ENCODE measurements at regions not wholly inside any gene's neighbourhood (a gene's known extent, or its start where the extent isn't known, plus 50 kb on each side); places are given as distances from the start of the nearest gene placed in this dataset.

- ATAC-seq (ENCODE audit: insufficient read depth, low read depth) (no peak), DNase-seq (no peak)
- H3K4me1 ChIP-seq (ENCODE audit: insufficient read depth, low read length) = no peaks in the 10 kb centered on the region
- H3K4me2 ChIP-seq (ENCODE audit: insufficient read depth, low read length) = no peak overlapping the region
- H3K9ac ChIP-seq (ENCODE audit: low read depth, low read length) = no peak overlapping the region
- peaks cover 3% of the 10 kb centered on the region; the same call in 1 of the 2 replicates for H4K20me1 ChIP-seq (ENCODE audit: insufficient read depth, low read length)
- no peaks in the 10 kb centered on the region for H3K36me3 ChIP-seq (ENCODE audit: insufficient read depth, low read length)
- no peaks in the 10 kb centered on the region for H3K79me2 ChIP-seq (ENCODE audit: insufficient read depth, low read length)
- H3K9me3 ChIP-seq (ENCODE audit: insufficient read depth, low read length, severe bottlenecking) = no peaks in the 10 kb centered on the region
- H3K27me3 ChIP-seq (ENCODE audit: insufficient read depth, low read length, poor library complexity) = no peaks in the 10 kb centered on the region
- H3K27ac ChIP-seq (ENCODE audit: low read length) = no peak overlapping the region
- no peak overlapping the region for H2AFZ ChIP-seq (ENCODE audit: low read depth, low read length)
- H3K4me3 ChIP-seq (ENCODE audit: low read depth in 1 of 2, low read length in 2 of 2) = no peak overlapping the region
- no peak for TF ChIP-seq EZH2 (IDR thresholded peaks at IDR 0.05; ENCODE audit: borderline replicate concordance, low read depth, low read length, severe bottlenecking)
- TF ChIP-seq CTCF (IDR thresholded peaks at IDR 0.05; ENCODE audit: borderline replicate concordance, extremely low read depth, low read length, poor library complexity, severe bottlenecking) = no peak
Measured at GRCh38 chr19:34057155-34057554, 115.1 kb upstream of the LSM14A start.

GRCh38 chr19:34066007-34066643, 106.2 kb upstream of the LSM14A start:
- no peak for ATAC-seq (ENCODE audit: insufficient read depth, low read depth)
- H3K4me3 ChIP-seq (ENCODE audit: low read depth in 1 of 2, low read length in 2 of 2) = no peak overlapping the region
- no peak overlapping the region for H2AFZ ChIP-seq (ENCODE audit: low read depth, low read length)

GRCh38 chr19:34067861-34068271, 104.4 kb upstream of the LSM14A start:
- no peaks in the 10 kb centered on the region for H3K36me3 ChIP-seq (ENCODE audit: insufficient read depth, low read length)
- ATAC-seq (ENCODE audit: insufficient read depth, low read depth) = no peak
- no peaks in the 10 kb centered on the region for H3K4me1 ChIP-seq (ENCODE audit: insufficient read depth, low read length)
- H3K9me3 ChIP-seq (ENCODE audit: insufficient read depth, low read length, severe bottlenecking) = no peaks in the 10 kb centered on the region
- H3K27ac ChIP-seq (ENCODE audit: low read length) = no peak overlapping the region
- H3K79me2 ChIP-seq (ENCODE audit: insufficient read depth, low read length) = no peaks in the 10 kb centered on the region
- H3K27me3 ChIP-seq (ENCODE audit: insufficient read depth, low read length, poor library complexity) = no peaks in the 10 kb centered on the region
- no peak for TF ChIP-seq CTCF (IDR thresholded peaks at IDR 0.05; ENCODE audit: borderline replicate concordance, extremely low read depth, low read length, poor library complexity, severe bottlenecking)
- no peak for TF ChIP-seq EZH2 (IDR thresholded peaks at IDR 0.05; ENCODE audit: borderline replicate concordance, low read depth, low read length, severe bottlenecking)
- no peak overlapping the region for H3K4me2 ChIP-seq (ENCODE audit: insufficient read depth, low read length)
- DNase-seq = no peak
- H3K4me3 ChIP-seq (ENCODE audit: low read depth in 1 of 2, low read length in 2 of 2) = no peak overlapping the region
- no peak overlapping the region for H3K9ac ChIP-seq (ENCODE audit: low read depth, low read length)
- H2AFZ ChIP-seq (ENCODE audit: low read depth, low read length) = no peak overlapping the region
- H4K20me1 ChIP-seq (ENCODE audit: insufficient read depth, low read length) = no peaks in the 10 kb centered on the region

More at GRCh38 chr19:34066007-34066643, 106.2 kb upstream of the LSM14A start:
- Histone ChIP-seq H3K9me3 (ENCODE audit: insufficient read depth, low read length, severe bottlenecking) (no peaks in the 10 kb centered on the region), H3K9ac (ENCODE audit: low read depth, low read length) (no peak overlapping the region), H3K27me3 (ENCODE audit: insufficient read depth, low read length, poor library complexity) (no peaks in the 10 kb centered on the region), H3K27ac (ENCODE audit: low read length) (no peak overlapping the region), H3K36me3 (ENCODE audit: insufficient read depth, low read length) (no peaks in the 10 kb centered on the region), H3K4me2 (ENCODE audit: insufficient read depth, low read length) (no peak overlapping the region), H3K4me1 (ENCODE audit: insufficient read depth, low read length) (no peaks in the 10 kb centered on the region), H4K20me1 (ENCODE audit: insufficient read depth, low read length) (no peaks in the 10 kb centered on the region), H3K79me2 (ENCODE audit: insufficient read depth, low read length) (no peaks in the 10 kb centered on the region)
- TF ChIP-seq CTCF (IDR thresholded peaks at IDR 0.05; ENCODE audit: borderline replicate concordance, extremely low read depth, low read length, poor library complexity, severe bottlenecking) (no peak), EZH2 (IDR thresholded peaks at IDR 0.05; ENCODE audit: borderline replicate concordance, low read depth, low read length, severe bottlenecking) (no peak)
- DNase-seq = no peak
